ENCODE measurements at regions not wholly inside any gene's neighbourhood (a gene's known extent, or its start where the extent isn't known, plus 50 kb on each side); places are given as distances from the start of the nearest gene placed in this dataset.

DNA sequence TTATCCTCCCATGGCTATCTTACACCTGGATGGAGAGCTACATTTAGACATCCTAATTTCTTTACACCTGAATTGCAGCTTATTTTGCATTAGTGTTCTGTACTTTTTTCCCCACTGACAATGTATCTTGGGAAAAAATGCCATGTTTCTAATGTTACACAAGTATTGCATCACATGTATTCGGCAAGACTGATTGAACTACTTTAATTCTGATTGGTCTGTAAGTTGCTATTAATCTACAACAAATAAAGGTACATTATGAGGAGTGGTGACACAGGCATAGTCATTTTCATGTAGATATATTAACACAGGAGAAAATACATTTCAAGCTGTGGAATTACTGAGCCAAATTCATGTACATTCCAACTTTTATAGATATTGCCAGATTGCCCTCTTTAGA is 558.0 kb downstream of the TRIML1 start:
- no peaks in the 10 kb centered on the region for H3K4me1 ChIP-seq (ENCODE audit: low read depth, poor library complexity, severe bottlenecking)
- TF ChIP-seq, protein P1, sequence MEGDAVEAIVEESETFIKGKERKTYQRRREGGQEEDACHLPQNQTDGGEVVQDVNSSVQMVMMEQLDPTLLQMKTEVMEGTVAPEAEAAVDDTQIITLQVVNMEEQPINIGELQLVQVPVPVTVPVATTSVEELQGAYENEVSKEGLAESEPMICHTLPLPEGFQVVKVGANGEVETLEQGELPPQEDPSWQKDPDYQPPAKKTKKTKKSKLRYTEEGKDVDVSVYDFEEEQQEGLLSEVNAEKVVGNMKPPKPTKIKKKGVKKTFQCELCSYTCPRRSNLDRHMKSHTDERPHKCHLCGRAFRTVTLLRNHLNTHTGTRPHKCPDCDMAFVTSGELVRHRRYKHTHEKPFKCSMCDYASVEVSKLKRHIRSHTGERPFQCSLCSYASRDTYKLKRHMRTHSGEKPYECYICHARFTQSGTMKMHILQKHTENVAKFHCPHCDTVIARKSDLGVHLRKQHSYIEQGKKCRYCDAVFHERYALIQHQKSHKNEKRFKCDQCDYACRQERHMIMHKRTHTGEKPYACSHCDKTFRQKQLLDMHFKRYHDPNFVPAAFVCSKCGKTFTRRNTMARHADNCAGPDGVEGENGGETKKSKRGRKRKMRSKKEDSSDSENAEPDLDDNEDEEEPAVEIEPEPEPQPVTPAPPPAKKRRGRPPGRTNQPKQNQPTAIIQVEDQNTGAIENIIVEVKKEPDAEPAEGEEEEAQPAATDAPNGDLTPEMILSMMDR (conservative IDR thresholded peaks at IDR 0.05; ENCODE audit: low read depth, low read length): no peak

DNA sequence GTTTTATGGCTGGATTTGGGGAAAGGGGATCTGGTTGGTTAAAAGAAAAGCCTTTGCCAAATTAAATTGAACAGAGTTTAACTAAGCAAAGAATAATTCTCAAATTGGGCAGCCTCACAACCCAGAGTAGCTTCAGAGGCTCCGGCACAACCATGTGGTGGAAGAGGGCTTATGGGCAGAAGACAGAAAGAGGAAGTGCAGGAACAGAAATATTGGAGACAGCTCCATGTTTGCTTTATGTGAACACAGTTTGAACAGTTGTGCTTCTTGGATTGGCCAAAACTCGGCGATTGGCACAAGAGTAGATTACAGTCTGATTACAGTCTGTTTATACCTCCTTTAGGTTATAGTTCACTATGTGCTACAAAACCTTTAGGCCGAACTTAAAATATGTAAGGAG is 562.7 kb downstream of the TRIML1 start:
- Histone ChIP-seq H3K4me3 (IDR thresholded peaks at IDR 0.05; ENCODE audit: insufficient read depth, low read depth, low read length) (no peak overlapping the region), H4K20me1 (ENCODE audit: insufficient read depth) (no peaks in the 10 kb centered on the region), H3K79me2 (ENCODE audit: insufficient read depth, low read depth) (no peaks in the 10 kb centered on the region), H3K4me2 (no peak overlapping the region), H3K9ac (no peak overlapping the region), H3K27me3 (ENCODE audit: insufficient read depth, low read depth) (no peaks in the 10 kb centered on the region), H2AFZ (ENCODE audit: low read depth) (no peak overlapping the region), H3K4me1 (ENCODE audit: low read depth, poor library complexity, severe bottlenecking) (no peaks in the 10 kb centered on the region), H3K36me3 (ENCODE audit: insufficient read depth) (no peaks in the 10 kb centered on the region), H3K27ac (no peak overlapping the region)
- TF ChIP-seq, protein P1 (conservative IDR thresholded peaks at IDR 0.05; ENCODE audit: low read depth, low read length): no peak

More for the DNA sequence above, 558.0 kb downstream of the TRIML1 start:
- Histone ChIP-seq H4K20me1 (ENCODE audit: insufficient read depth) (no peaks in the 10 kb centered on the region), H3K4me2 (no peak overlapping the region), H3K9ac (no peak overlapping the region), H3K79me2 (ENCODE audit: insufficient read depth, low read depth) (no peaks in the 10 kb centered on the region), H3K36me3 (ENCODE audit: insufficient read depth) (no peaks in the 10 kb centered on the region), H2AFZ (ENCODE audit: low read depth) (no peak overlapping the region), H3K4me3 (IDR thresholded peaks at IDR 0.05; ENCODE audit: insufficient read depth, low read depth, low read length) (no peak overlapping the region), H3K27me3 (ENCODE audit: insufficient read depth, low read depth) (no peaks in the 10 kb centered on the region), H3K27ac (no peak overlapping the region)

DNA sequence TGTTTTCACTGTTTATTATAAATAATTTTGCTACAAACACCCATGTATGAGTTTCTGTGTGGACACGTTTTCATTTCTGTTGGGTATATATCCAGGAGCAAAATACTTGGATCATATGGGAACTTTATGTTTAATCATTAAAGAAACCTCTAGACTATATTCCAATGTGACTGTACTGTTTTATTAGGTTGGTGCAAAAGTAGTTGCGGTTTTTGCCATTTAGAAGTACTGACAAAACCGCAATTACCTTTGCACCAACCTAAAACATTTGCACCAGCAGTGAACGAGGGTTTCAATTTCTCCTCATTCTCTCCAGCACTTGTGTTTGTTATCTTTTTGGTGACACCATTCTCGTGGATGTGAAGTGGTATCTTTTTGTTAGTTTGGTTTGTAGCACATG is 565.0 kb downstream of the TRIML1 start:
- H4K20me1 ChIP-seq (ENCODE audit: insufficient read depth): no peaks in the 10 kb centered on the region
- H3K4me2 ChIP-seq: no peak overlapping the region
- TF ChIP-seq, protein P1 (conservative IDR thresholded peaks at IDR 0.05; ENCODE audit: low read depth, low read length): no peak
- no peaks in the 10 kb centered on the region for H3K79me2 ChIP-seq (ENCODE audit: insufficient read depth, low read depth)
- no peak overlapping the region for H2AFZ ChIP-seq (ENCODE audit: low read depth)
- H3K9ac ChIP-seq: no peak overlapping the region
- H3K4me1 ChIP-seq (ENCODE audit: low read depth, poor library complexity, severe bottlenecking): no peaks in the 10 kb centered on the region
- H3K36me3 ChIP-seq (ENCODE audit: insufficient read depth): no peaks in the 10 kb centered on the region
- H3K27me3 ChIP-seq (ENCODE audit: insufficient read depth, low read depth): no peaks in the 10 kb centered on the region
- H3K27ac ChIP-seq: no peak overlapping the region
- H3K4me3 ChIP-seq (IDR thresholded peaks at IDR 0.05; ENCODE audit: insufficient read depth, low read depth, low read length): no peak overlapping the region

DNA sequence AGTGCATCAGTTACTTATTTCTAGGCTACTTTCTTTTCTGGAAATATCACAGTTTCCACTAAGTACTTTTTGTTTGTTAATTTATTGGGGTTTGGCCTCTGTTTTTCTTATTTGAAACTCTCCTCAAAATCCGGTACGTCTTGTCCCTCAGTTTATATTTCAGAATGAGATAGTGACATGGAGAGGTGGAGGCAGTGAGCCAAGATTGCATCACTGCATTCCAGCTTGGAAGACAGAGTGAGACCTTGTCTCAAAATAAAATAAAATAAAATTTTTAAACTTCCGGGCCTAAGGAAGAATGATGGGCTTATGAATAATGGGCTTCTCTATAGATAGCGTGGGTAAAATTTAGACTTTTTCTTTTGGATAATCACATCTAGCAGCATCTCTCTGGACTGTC is 567.8 kb downstream of the TRIML1 start:
- Histone ChIP-seq H4K20me1 (ENCODE audit: insufficient read depth) (no peaks in the 10 kb centered on the region), H3K4me2 (no peak overlapping the region), H2AFZ (ENCODE audit: low read depth) (no peak overlapping the region), H3K9ac (no peak overlapping the region), H3K36me3 (ENCODE audit: insufficient read depth) (no peaks in the 10 kb centered on the region), H3K79me2 (ENCODE audit: insufficient read depth, low read depth) (no peaks in the 10 kb centered on the region), H3K27ac (no peak overlapping the region), H3K27me3 (ENCODE audit: insufficient read depth, low read depth) (no peaks in the 10 kb centered on the region), H3K4me3 (IDR thresholded peaks at IDR 0.05; ENCODE audit: insufficient read depth, low read depth, low read length) (no peak overlapping the region), H3K4me1 (ENCODE audit: low read depth, poor library complexity, severe bottlenecking) (no peaks in the 10 kb centered on the region)
- TF ChIP-seq, protein P1 (conservative IDR thresholded peaks at IDR 0.05; ENCODE audit: low read depth, low read length): no peak
